ENCODE measurements at regions not wholly inside any gene's neighbourhood (a gene's known extent, or its start where the extent isn't known, plus 50 kb on each side); places are given as distances from the start of the nearest gene placed in this dataset.

- DNase-seq (ENCODE audit: low read depth), result no peak
Observed at GRCh38 chr3:31004025-31004678, 109.7 kb upstream of the GADL1 start.

- no peak for DNase-seq (ENCODE audit: low read depth)
Observed at GRCh38 chr3:31008994-31009393, 114.5 kb upstream of the GADL1 start.

GRCh38 chr3:31009881-31010280 is 115.4 kb upstream of the GADL1 start:
- DNase-seq (ENCODE audit: low read depth), result no peak

DNA sequence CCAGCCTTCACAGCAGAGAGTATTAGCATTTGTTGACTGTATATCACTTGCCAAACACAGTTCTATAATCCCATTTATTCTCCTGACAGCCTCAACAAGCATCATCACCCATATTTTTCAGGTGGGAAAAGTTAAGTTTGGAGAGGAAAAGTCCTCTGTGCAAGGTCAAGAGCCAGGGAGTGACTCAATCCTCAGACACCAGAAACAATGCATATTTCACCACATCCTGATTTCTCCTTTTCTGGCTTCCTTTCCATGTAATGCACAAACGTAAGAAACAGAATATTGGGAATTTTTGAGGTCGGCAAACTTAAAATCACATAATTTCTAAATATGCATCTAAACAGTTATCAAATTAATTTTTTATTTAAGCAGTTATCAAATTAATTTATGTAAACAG is 116.0 kb upstream of the GADL1 start:
- DNase-seq (ENCODE audit: low read depth), result no peak

DNA sequence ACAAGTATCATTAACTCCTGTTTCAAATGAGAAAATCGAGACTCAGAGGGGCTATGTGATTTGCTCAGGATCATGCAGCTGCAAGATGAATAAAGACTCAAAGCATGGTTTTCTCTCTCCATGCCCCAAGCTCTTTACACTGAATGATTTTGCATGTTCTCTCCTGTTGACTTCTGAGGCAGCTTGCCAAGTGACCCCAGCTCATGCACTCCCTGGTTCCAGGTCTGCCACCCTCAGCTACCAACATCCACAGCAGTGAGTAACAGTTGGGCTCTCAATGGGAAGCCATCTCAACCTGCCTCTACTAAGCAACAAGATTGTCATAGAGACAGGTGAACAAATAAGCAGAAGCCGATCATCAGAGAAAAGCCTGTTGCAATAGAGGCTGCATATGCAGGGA is 116.9 kb upstream of the GADL1 start:
- DNase-seq (ENCODE audit: low read depth), result no peak

- no peak for DNase-seq (ENCODE audit: low read depth)
Observed at GRCh38 chr3:31013090-31013489, 118.6 kb upstream of the GADL1 start.

- no peak for DNase-seq (ENCODE audit: low read depth)
Observed at GRCh38 chr3:31013843-31014242, 119.4 kb upstream of the GADL1 start.

DNA sequence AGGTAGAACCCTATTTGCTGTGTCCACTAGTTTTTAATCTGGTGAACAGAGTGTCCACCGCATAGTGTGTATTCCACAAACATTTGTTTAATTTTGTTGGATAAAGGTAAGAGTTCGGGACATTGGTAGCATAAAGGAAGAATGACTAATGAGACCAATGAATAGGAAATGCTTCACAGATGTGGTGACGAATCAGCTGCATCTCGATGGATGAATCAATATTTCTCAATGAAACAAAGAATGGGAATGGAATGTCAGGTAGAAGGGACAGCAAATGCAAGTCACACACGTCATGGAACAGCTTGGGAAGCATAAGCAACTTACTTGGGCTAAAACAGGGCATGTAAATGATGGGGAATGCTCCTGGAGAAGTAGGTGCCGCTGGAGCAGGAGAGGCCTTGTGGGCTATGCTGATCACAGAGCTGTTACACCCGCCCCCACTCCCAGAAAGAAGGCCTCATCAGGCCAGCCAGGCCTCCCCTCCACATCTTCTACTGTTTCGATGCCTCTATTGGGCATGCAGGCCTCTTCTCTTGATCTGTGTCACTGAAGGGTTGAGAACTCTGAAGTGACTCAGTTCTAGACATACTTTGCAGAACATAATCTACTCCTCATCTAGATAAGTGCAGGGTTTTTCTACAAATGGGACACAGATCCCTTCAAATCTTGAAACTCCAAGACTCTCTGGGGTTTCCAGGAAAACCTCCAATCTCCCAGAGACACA is 120.0 kb upstream of the GADL1 start:
- no peak for DNase-seq (ENCODE audit: low read depth)

GRCh38 chr3:31016196-31016595 is 121.7 kb upstream of the GADL1 start:
- DNase-seq (ENCODE audit: low read depth), result no peak

DNA sequence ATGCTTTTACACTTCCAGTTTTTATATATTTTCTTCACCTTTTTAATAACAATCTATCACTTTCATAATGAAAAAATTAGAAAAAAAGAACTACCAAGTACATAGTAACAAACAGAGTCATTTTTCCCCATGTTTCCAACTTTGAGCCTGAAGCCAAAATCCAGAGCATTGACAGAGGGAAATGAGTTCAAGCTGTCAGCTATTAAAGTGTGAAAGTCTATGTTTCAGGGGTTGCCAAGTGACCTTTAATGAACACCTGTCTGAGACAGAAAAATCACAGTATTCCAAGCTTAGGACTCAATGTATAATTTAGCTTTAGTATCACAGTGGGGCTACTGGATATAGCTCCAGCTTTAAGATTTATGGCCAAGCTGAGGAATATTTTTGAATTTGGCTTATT is 128.3 kb upstream of the GADL1 start:
- no peak for DNase-seq (ENCODE audit: low read depth)

- DNase-seq (ENCODE audit: low read depth), result no peak
Observed at GRCh38 chr3:31025541-31025940, 131.1 kb upstream of the GADL1 start.

- DNase-seq (ENCODE audit: low read depth), result no peak
Observed at GRCh38 chr3:31027191-31027761, 132.8 kb upstream of the GADL1 start.

- DNase-seq (ENCODE audit: low read depth), result no peak
Observed at GRCh38 chr3:31027914-31028313, 133.5 kb upstream of the GADL1 start.

DNA sequence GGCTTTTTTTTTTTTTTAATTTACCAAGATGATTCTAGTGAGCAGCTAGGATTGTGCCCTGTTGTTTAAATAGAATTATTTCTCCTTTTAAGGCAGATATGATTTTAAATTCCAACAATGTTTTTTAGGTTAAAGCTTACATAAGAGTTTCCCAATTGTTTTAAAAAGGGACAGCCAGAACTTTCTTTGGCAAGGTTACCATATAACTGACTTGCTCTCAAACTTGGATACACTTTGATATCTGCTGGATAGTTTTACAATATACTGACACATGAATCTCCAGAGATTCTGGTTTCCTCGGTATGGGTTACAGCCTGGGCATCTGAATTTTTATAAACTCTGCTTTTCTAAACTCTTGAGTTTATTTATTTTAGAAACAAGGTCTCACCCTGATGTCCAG is 134.3 kb upstream of the GADL1 start:
- DNase-seq (ENCODE audit: low read depth), result no peak

- DNase-seq (ENCODE audit: low read depth), result no peak
Observed at GRCh38 chr3:31029706-31030105, 135.2 kb upstream of the GADL1 start.

DNA sequence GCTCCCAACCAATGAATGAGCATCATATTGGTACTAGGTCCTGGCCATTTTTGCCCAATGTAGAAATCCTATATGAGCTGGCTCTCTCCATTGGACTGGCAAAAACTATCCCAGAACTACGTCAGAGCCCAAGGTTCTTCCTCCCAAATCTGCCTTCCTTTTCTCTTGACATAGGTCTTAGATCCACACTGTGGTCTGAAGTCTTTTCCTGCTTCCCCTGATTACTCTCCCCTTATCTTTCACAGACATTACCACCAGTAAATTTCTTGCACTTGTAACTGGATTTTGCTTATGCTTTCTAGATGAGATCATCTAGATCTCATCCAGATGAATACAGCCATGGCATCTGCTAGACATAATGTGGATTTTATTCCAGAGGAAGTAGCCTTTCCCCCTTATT is 141.2 kb upstream of the GADL1 start:
- no peak for DNase-seq (ENCODE audit: low read depth)

DNA sequence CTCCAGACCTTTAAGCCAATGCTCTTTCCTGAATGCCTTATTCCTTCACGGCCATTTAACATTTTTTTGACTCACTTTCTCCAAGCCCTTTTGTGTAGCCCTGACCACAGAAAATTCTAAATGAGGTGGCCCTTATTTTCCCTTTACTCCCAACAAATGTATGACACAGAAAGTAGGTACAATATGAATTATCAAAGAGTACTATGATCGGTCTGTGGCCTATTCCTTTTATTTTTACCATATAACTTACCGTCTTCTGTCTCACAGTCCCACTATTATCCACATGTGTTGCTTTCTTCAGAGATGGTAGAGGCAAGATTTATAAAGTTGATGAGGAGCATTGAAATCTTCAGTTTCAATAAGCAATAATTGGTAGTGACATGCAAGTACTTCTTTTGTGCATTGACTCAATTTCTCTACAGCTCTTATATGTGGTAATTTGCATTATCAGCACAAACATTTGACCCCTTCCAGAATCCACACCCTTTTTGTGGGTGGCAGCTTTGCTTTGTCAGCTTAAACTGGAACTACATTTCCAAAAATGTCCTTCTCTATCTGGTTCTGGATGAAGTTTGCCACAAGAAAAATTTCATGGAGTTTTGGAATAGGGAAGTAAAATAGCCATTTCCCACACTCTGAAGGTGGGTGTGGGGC is 143.8 kb upstream of the GADL1 start:
- no peak for DNase-seq (ENCODE audit: low read depth)

- DNase-seq (ENCODE audit: low read depth), result no peak
Observed at GRCh38 chr3:31039145-31039544, 144.7 kb upstream of the GADL1 start.

DNA sequence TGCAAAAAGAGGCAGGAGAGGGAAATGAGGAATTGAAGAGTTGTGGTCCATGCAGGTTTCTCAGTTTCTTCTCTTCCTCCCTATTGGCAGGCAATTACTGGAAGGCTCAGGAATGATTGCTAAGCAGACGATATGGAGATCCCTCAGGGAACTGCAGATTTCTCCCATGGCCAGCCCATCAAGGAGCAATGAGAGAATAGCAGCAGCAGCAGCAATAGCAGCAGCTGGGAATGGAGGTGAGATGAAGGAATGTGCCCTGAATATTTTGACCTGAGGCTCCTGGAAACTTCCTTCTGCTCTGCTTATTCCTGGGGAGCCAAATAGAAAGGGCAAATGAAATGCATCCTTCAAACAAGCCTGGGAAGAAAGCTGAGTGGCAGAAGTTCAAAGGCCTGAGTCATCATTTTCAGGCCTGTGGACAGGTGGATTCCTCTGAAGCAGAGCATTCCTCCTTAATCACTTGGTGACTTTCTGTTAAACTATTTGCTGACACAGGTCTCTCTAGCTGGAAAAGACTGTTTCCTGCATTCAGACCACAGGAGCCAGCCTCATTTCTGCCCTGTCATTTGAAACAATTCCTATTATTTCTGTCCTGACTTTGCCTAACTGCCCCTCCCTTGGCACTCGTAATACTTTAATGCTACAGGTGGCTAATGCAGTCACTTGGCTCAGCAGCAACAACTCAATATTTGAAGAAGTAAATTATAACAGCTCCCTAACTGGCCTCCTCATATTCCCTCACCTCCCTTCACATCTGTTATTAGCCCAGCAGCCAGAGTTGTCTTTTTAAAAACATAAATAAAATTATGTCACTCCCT is 146.9 kb upstream of the GADL1 start:
- DNase-seq (ENCODE audit: low read depth), result no peak

GRCh38 chr3:31043184-31043819 is 148.8 kb upstream of the GADL1 start:
- DNase-seq (ENCODE audit: low read depth), result no peak

GRCh38 chr3:31047673-31048072 is 153.2 kb upstream of the GADL1 start:
- DNase-seq (ENCODE audit: low read depth), result no peak

GRCh38 chr3:31048143-31048542 is 153.7 kb upstream of the GADL1 start:
- no peak for DNase-seq (ENCODE audit: low read depth)
